ENCODE measurements at regions not wholly inside any gene's neighbourhood (a gene's known extent, or its start where the extent isn't known, plus 50 kb on each side); places are given as distances from the start of the nearest gene placed in this dataset.

GRCh38 chr20:51329845-51330244 lies 212.7 kb downstream of the NFATC2 start:
- DNase-seq (ENCODE audit: low spot score), result no peak
- H3K4me3 ChIP-seq (ENCODE audit: severe bottlenecking), result no peak overlapping the region
- TF ChIP-seq, protein P1, sequence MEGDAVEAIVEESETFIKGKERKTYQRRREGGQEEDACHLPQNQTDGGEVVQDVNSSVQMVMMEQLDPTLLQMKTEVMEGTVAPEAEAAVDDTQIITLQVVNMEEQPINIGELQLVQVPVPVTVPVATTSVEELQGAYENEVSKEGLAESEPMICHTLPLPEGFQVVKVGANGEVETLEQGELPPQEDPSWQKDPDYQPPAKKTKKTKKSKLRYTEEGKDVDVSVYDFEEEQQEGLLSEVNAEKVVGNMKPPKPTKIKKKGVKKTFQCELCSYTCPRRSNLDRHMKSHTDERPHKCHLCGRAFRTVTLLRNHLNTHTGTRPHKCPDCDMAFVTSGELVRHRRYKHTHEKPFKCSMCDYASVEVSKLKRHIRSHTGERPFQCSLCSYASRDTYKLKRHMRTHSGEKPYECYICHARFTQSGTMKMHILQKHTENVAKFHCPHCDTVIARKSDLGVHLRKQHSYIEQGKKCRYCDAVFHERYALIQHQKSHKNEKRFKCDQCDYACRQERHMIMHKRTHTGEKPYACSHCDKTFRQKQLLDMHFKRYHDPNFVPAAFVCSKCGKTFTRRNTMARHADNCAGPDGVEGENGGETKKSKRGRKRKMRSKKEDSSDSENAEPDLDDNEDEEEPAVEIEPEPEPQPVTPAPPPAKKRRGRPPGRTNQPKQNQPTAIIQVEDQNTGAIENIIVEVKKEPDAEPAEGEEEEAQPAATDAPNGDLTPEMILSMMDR (IDR thresholded peaks at IDR 0.05; ENCODE audit: poor library complexity, severe bottlenecking), result no peak
- no peaks in the 10 kb centered on the region for H3K36me3 ChIP-seq (ENCODE audit: low read depth)
- peaks cover 20% of the 10 kb centered on the region for H3K4me1 ChIP-seq (ENCODE audit: insufficient read depth, poor library complexity, severe bottlenecking)
- no peak for ATAC-seq (ENCODE audit: low read depth)
- peaks cover 2% of the 10 kb centered on the region for H3K9me3 ChIP-seq (ENCODE audit: severe bottlenecking)
- H3K27me3 ChIP-seq (ENCODE audit: insufficient read depth, poor library complexity, severe bottlenecking), result no peaks in the 10 kb centered on the region
- H3K27ac ChIP-seq (ENCODE audit: poor library complexity, severe bottlenecking), result no peak overlapping the region

- no peak for DNase-seq (ENCODE audit: low spot score)
Observed at GRCh38 chr20:51327251-51327841, 215.2 kb downstream of the NFATC2 start.

DNA sequence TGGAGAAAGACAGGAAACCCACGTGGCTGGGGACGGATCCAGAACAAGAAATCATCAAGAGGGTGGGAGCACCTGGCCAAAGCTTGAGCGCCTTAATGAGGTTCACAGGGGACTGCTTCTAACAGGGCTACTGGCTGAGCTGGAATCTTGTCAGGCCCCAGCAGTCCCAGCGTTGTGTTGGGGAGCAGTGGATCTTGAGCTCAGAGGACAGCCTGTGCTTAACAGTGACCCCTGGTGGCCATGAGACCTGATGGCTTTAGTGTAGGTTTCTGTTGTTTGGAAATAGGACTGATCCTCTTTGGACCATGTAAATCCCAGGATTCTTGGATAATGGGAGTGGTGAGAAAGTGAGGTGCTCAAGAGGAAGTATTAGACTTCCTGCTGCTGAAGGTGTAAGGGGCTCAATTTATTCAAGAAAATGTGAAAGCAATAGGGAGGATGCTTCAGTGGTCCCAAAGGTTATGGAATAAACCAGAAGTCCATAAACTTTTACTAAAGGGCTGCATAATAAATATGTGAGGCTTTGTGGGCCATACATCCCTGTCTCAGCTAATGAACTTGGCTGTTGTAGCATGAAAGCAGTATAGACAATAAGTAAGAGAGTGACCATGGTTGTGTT lies 216.2 kb downstream of the NFATC2 start:
- Histone ChIP-seq H3K4me3 (ENCODE audit: severe bottlenecking) (no peak overlapping the region), H3K9me3 (ENCODE audit: severe bottlenecking) (peaks cover 2% of the 10 kb centered on the region), H3K36me3 (ENCODE audit: low read depth) (no peaks in the 10 kb centered on the region), H3K4me1 (ENCODE audit: insufficient read depth, poor library complexity, severe bottlenecking) (peaks cover 13% of the 10 kb centered on the region), H3K27me3 (ENCODE audit: insufficient read depth, poor library complexity, severe bottlenecking) (no peaks in the 10 kb centered on the region), H3K27ac (ENCODE audit: poor library complexity, severe bottlenecking) (peak overlapping the region; percentile 78)
- ATAC-seq (ENCODE audit: low read depth), result no peak
- TF ChIP-seq, protein P1 (IDR thresholded peaks at IDR 0.05; ENCODE audit: poor library complexity, severe bottlenecking), result peak; percentile 72
- DNase-seq (ENCODE audit: low spot score), result peak; percentile 75

More at GRCh38 chr20:51327251-51327841, 215.2 kb downstream of the NFATC2 start:
- H3K27me3 ChIP-seq (ENCODE audit: insufficient read depth, poor library complexity, severe bottlenecking), result no peaks in the 10 kb centered on the region
- H3K36me3 ChIP-seq (ENCODE audit: low read depth), result no peaks in the 10 kb centered on the region
- TF ChIP-seq, protein P1 (IDR thresholded peaks at IDR 0.05; ENCODE audit: poor library complexity, severe bottlenecking), result no peak
- ATAC-seq (ENCODE audit: low read depth), result peak; percentile 73
- peaks cover 19% of the 10 kb centered on the region for H3K4me1 ChIP-seq (ENCODE audit: insufficient read depth, poor library complexity, severe bottlenecking)
- H3K9me3 ChIP-seq (ENCODE audit: severe bottlenecking), result peaks cover 2% of the 10 kb centered on the region
- H3K4me3 ChIP-seq (ENCODE audit: severe bottlenecking), result no peak overlapping the region
- peak overlapping the region; percentile 78 for H3K27ac ChIP-seq (ENCODE audit: poor library complexity, severe bottlenecking)

DNA sequence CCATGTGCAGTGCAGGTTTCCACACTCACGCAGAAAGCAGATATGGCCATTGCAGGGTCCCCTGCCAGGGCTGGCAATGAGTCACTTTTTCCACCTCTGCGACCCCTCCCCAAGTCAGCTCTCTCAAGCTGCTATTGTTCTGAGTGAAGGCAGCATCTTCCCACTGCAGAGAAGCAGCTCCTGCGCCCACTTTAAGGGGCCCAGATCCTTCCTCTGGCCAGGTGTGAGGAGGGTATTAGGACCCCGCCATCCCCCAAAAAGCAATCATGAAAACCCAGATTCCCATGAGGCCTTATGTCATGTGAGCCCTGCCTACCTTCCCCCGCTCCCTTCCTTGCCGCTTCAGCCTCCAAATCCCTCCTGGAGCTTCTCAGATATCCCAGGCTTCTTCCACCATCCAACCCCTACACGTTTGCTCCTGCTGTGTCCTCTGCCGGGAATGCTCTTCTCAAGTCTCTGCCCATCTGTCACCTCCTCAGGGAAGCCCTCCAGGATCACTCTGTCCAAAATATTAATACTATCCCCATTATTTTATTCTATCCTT lies 220.3 kb downstream of the NFATC2 start:
- TF ChIP-seq, protein P1 (IDR thresholded peaks at IDR 0.05; ENCODE audit: poor library complexity, severe bottlenecking), result no peak
- H3K36me3 ChIP-seq (ENCODE audit: low read depth), result no peaks in the 10 kb centered on the region
- H3K4me1 ChIP-seq (ENCODE audit: insufficient read depth, poor library complexity, severe bottlenecking), result peaks cover 4% of the 10 kb centered on the region
- no peak overlapping the region for H3K4me3 ChIP-seq (ENCODE audit: severe bottlenecking)
- ATAC-seq (ENCODE audit: low read depth) (no peak), DNase-seq (ENCODE audit: low spot score) (no peak)
- H3K27ac ChIP-seq (ENCODE audit: poor library complexity, severe bottlenecking), result no peak overlapping the region
- no peaks in the 10 kb centered on the region for H3K9me3 ChIP-seq (ENCODE audit: severe bottlenecking)
- H3K27me3 ChIP-seq (ENCODE audit: insufficient read depth, poor library complexity, severe bottlenecking), result no peaks in the 10 kb centered on the region

Data from RWPE2 (cell line).